Mesodermal cell (in vitro differentiated cells): ENCODE measurements at regions not wholly inside any gene's neighbourhood (a gene's known extent, or its start where the extent isn't known, plus 50 kb on each side); places are given as distances from the start of the nearest gene placed in this dataset.

Source experiments
- H3K27ac ChIP-seq: 2 replicates; pipeline ENCODE4 v1.7.0; 2013; ENCODE audit warnings: mild to moderate bottlenecking, low read depth, low read length, moderate library complexity; ENCODE audit not compliant: severe bottlenecking
- H3K36me3 ChIP-seq: 2 replicates; pipeline ENCODE4 v1.7.1; 2013; ENCODE audit warnings: mild to moderate bottlenecking, low read length, moderate library complexity; ENCODE audit not compliant: control insufficient read depth, insufficient read depth
- H3K4me1 ChIP-seq: one replicate; pipeline ENCODE4 v1.7.1; 2013; ENCODE audit warnings: mild to moderate bottlenecking, low read length; ENCODE audit not compliant: insufficient read depth, control insufficient read depth, poor library complexity, severe bottlenecking
- H3K4me3 ChIP-seq: 2 replicates; pipeline ENCODE4 v1.7.0; 2013; ENCODE audit warnings: low read length, control low read depth, mild to moderate bottlenecking; ENCODE audit not compliant: insufficient read depth, poor library complexity, severe bottlenecking; ENCODE audit errors: extremely low read depth
- H3K9me3 ChIP-seq: 2 replicates; pipeline ENCODE4 v1.7.1; 2013; ENCODE audit warnings: mild to moderate bottlenecking, low read length, moderate library complexity; ENCODE audit not compliant: control insufficient read depth
- WGBS, 2 experiments: methylation state at CpG; one replicate each; pipeline ENCODE4 v1.1.5; 2013; ENCODE audit warnings: missing lambda C conversion rate in 2 of 2; ENCODE audit not compliant: insufficient coverage in 2 of 2; 5-methylcytosine and 5-hydroxymethylcytosine counted together

GRCh38 chr12:91413581-91414546, 231.2 kb upstream of the DCN start:
- no peaks in the 10 kb centered on the region for H3K4me1 ChIP-seq
- no peak overlapping the region for H3K4me3 ChIP-seq
- H3K27ac ChIP-seq, result no peak overlapping the region
- H3K9me3 ChIP-seq, result no peaks in the 10 kb centered on the region
- no peaks in the 10 kb centered on the region for H3K36me3 ChIP-seq
- no CpG with 5 or more reads among the region's 6 CpGs for WGBS, 2 experiments

GRCh38 chr12:91406920-91407341, 224.3 kb upstream of the DCN start:
- WGBS, 2 experiments, result 100% methylated on average over 1 of the region's 1 CpG
- Histone ChIP-seq H3K9me3 (peaks cover 12% of the 10 kb centered on the region), H3K27ac (peak overlapping the region; percentile 47), H3K4me3 (no peak overlapping the region), H3K36me3 (no peaks in the 10 kb centered on the region), H3K4me1 (peaks cover 2% of the 10 kb centered on the region)

- Histone ChIP-seq H3K36me3 (no peaks in the 10 kb centered on the region), H3K9me3 (peaks cover 12% of the 10 kb centered on the region), H3K4me1 (peaks cover 5% of the 10 kb centered on the region), H3K27ac (no peak overlapping the region), H3K4me3 (no peak overlapping the region)
- WGBS, 2 experiments, result 89 to 95% methylated on average over 4 of the region's 4 CpGs
These were observed 221.8 kb upstream of the DCN start for GRCh38 chr12:91404441-91404840.

GRCh38 chr12:91401190-91401589, 218.6 kb upstream of the DCN start:
- Histone ChIP-seq H3K27ac (no peak overlapping the region), H3K4me1 (peaks cover 5% of the 10 kb centered on the region), H3K9me3 (peaks cover 5% of the 10 kb centered on the region), H3K36me3 (no peaks in the 10 kb centered on the region), H3K4me3 (no peak overlapping the region)

- Histone ChIP-seq H3K27ac (no peak overlapping the region), H3K4me1 (peaks cover 5% of the 10 kb centered on the region), H3K4me3 (no peak overlapping the region), H3K9me3 (no peaks in the 10 kb centered on the region), H3K36me3 (no peaks in the 10 kb centered on the region)
- WGBS, 2 experiments, result 67% methylated on average over 1 of the region's 4 CpGs; no CpG with 5 or more reads in 1 of the 2 experiments
These were observed 217.7 kb upstream of the DCN start for GRCh38 chr12:91400271-91400670.

- Histone ChIP-seq H3K4me3 (no peak overlapping the region), H3K27ac (no peak overlapping the region), H3K4me1 (peaks cover 5% of the 10 kb centered on the region), H3K9me3 (no peaks in the 10 kb centered on the region), H3K36me3 (no peaks in the 10 kb centered on the region)
- WGBS, 2 experiments, result 88 to 93% methylated on average over 1 to 4 of the region's 4 CpGs
These were observed 215.4 kb upstream of the DCN start for GRCh38 chr12:91397866-91398532.

- H3K27ac ChIP-seq, result no peak overlapping the region
- no peaks in the 10 kb centered on the region for H3K9me3 ChIP-seq
- no peaks in the 10 kb centered on the region for H3K36me3 ChIP-seq
- H3K4me3 ChIP-seq, result no peak overlapping the region
- H3K4me1 ChIP-seq, result peaks cover 5% of the 10 kb centered on the region
These were observed 213.7 kb upstream of the DCN start for GRCh38 chr12:91396293-91396692.

GRCh38 chr12:91395628-91396135, 213.1 kb upstream of the DCN start:
- no peak overlapping the region for H3K27ac ChIP-seq
- no peak overlapping the region for H3K4me3 ChIP-seq
- H3K4me1 ChIP-seq, result peaks cover 5% of the 10 kb centered on the region
- no peaks in the 10 kb centered on the region for H3K36me3 ChIP-seq
- WGBS, 2 experiments, result 40 to 90% methylated on average over 1 to 2 of the region's 5 CpGs
- H3K9me3 ChIP-seq, result peaks cover 5% of the 10 kb centered on the region

GRCh38 chr12:91394903-91395302, 212.3 kb upstream of the DCN start:
- H3K36me3 ChIP-seq, result no peaks in the 10 kb centered on the region
- 83 to 91% methylated on average over 1 of the region's 1 CpG for WGBS, 2 experiments
- no peak overlapping the region for H3K27ac ChIP-seq
- H3K4me1 ChIP-seq, result peaks cover 5% of the 10 kb centered on the region
- H3K9me3 ChIP-seq, result peaks cover 6% of the 10 kb centered on the region
- no peak overlapping the region for H3K4me3 ChIP-seq

GRCh38 chr12:91388573-91388972, 206.0 kb upstream of the DCN start:
- 100% methylated on average over 1 of the region's 1 CpG; no CpG with 5 or more reads in 1 of the 2 experiments for WGBS, 2 experiments
- no peaks in the 10 kb centered on the region for H3K4me1 ChIP-seq
- H3K9me3 ChIP-seq, result peaks cover 6% of the 10 kb centered on the region
- no peak overlapping the region for H3K27ac ChIP-seq
- H3K4me3 ChIP-seq, result no peak overlapping the region
- no peaks in the 10 kb centered on the region for H3K36me3 ChIP-seq
